ENCODE measurements at regions not wholly inside any gene's neighbourhood (a gene's known extent, or its start where the extent isn't known, plus 50 kb on each side); places are given as distances from the start of the nearest gene placed in this dataset.

DNA sequence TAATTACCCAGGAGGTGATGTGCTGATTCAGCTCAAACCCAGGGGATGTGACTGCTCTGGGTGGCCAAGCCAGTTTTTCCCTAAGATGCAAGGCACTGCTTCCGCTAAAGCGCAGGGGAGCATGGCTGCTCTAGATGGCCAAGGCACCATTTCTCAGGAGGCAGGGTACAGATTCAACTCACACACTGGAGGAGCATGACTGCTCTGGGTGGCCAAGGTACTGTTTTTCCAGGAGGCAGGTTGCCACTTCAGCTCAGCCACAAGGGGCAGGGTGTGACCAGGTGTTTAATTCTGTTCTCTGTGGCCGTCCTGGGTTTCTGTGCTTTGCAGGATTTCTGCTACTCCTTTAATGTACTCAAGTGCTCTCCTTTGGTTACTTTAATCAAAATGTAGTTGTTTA lies 659.3 kb upstream of the ARRDC4 start:
- H3K4me3 ChIP-seq (ENCODE audit: low read depth, low read length): no peak overlapping the region
- no peak for TF ChIP-seq CTCF (IDR thresholded peaks at IDR 0.05; ENCODE audit: borderline replicate concordance, insufficient read depth, low read depth, low read length)

DNA sequence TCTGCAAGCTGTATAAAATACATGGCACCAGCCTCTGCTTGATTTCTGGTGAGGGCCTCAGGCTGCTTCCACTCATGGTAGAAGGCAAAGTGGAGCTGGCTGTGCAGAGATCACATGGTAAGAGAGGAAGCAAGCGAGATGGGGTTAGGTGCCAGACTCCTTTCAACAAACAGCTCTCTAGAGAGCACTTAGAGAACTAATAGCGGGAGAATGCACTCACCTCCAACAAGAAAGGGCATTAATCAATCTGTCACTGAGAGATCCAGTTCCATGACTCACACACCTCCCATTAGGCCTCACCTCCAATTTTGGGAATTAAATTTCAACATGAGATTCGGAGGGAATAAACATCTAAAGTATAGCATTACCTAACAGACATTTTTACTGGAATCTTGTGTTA lies 644.1 kb upstream of the ARRDC4 start:
- TF ChIP-seq CTCF (IDR thresholded peaks at IDR 0.05; ENCODE audit: borderline replicate concordance, insufficient read depth, low read depth, low read length): no peak

DNA sequence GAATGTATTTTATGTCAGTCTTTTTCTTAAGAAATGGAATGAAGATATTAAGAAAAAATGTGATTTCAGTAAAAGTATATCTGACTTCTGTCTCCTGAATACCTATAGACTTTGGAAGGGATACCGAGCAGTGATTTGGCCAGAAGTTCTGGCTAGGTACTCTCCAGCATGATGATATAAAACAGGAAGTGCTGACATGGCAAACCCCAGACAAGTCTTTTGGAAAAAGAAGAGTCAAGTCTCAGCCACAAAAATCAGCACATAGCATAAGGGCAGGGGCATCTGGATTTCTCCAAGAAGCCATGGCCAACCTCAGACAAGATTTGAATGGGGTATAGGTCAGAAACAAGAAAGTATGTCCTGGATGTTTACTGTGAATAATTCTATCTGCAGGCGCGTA lies 643.3 kb upstream of the ARRDC4 start:
- TF ChIP-seq CTCF (IDR thresholded peaks at IDR 0.05; ENCODE audit: borderline replicate concordance, insufficient read depth, low read depth, low read length): no peak
- H3K4me3 ChIP-seq (ENCODE audit: low read depth, low read length): no peak overlapping the region

More for the DNA sequence above, 644.1 kb upstream of the ARRDC4 start:
- H3K4me3 ChIP-seq (ENCODE audit: low read depth, low read length): no peak overlapping the region

- H3K4me3 ChIP-seq (ENCODE audit: low read depth, low read length): no peak overlapping the region
- TF ChIP-seq CTCF (IDR thresholded peaks at IDR 0.05; ENCODE audit: borderline replicate concordance, insufficient read depth, low read depth, low read length): no peak
These were observed 641.2 kb upstream of the ARRDC4 start for GRCh38 chr15:97319291-97319690.

GRCh38 chr15:97346221-97346620 lies 614.3 kb upstream of the ARRDC4 start:
- no peak overlapping the region for H3K4me3 ChIP-seq (ENCODE audit: low read depth, low read length)
- TF ChIP-seq CTCF (IDR thresholded peaks at IDR 0.05; ENCODE audit: borderline replicate concordance, insufficient read depth, low read depth, low read length): no peak

GRCh38 chr15:97350813-97351212 lies 609.7 kb upstream of the ARRDC4 start:
- H3K4me3 ChIP-seq (ENCODE audit: low read depth, low read length): no peak overlapping the region
- TF ChIP-seq CTCF (IDR thresholded peaks at IDR 0.05; ENCODE audit: borderline replicate concordance, insufficient read depth, low read depth, low read length): no peak

DNA sequence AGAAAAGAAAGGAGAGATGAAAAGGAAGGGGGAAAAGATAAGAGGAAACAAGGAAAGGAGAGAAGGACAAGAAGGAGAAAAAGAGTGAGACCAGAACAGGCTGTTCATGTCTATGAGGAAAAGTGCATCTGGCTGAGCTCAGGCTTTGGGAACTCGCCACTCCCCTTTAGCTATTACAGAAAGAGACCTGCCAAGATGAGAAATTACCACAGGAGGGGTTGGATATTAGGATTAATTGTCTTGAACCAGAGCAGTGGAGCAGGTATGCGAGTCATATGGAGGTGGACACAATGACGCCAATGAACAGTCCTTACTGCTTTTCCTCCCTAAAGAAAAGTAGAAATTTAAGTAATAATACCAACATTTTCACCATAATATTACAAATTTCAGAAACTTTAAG lies 577.0 kb upstream of the ARRDC4 start:
- no peak overlapping the region for H3K4me3 ChIP-seq (ENCODE audit: low read depth, low read length)
- TF ChIP-seq CTCF (IDR thresholded peaks at IDR 0.05; ENCODE audit: borderline replicate concordance, insufficient read depth, low read depth, low read length): no peak
